ENCODE measurements at regions not wholly inside any gene's neighbourhood (a gene's known extent, or its start where the extent isn't known, plus 50 kb on each side); places are given as distances from the start of the nearest gene placed in this dataset.

- no peak for TF ChIP-seq CTCF (IDR thresholded peaks at IDR 0.05)
- no peak for TF ChIP-seq EP300 (IDR thresholded peaks at IDR 0.05)
- TF ChIP-seq POLR2A (IDR thresholded peaks at IDR 0.05) = no peak
- TF ChIP-seq POLR2AphosphoS5 (IDR thresholded peaks at IDR 0.05) = no peak
These were observed 288.0 kb upstream of the ERCC4 start for GRCh38 chr16:13631916-13632315.

Data from sigmoid colon (tissue), 4 donors.